WTC11 (cell line): ENCODE measurements at regions not wholly inside any gene's neighbourhood (a gene's known extent, or its start where the extent isn't known, plus 50 kb on each side); places are given as distances from the start of the nearest gene placed in this dataset.

ENCODE experiments used
- ATAC-seq: fragments of 200-7000 bp; cut with Tn5 transposase; 2 replicates; pipeline ENCODE4 v1.10.0; 2021; ENCODE audit warnings: mild to moderate bottlenecking, moderate library complexity
- CTCF ChIA-PET: fragments of 300-600 bp; sonication (Branson Sonifier 250); formaldehyde crosslinking; loops from one replicate; lab custom pipeline; 2021; ENCODE audit warnings: antibody characterized with exemption; lab: Charles Lee
- POLR2A ChIA-PET: fragments of 350-600 bp; sonication (Branson Sonifier 250); formaldehyde crosslinking; loops from one replicate; lab custom pipeline; 2021; ENCODE audit warnings: antibody characterized with exemption; lab: Charles Lee
- DNase-seq: peaks from one replicate; pipeline ENCODE4 v3.0.0; 2021; ENCODE audit warnings: low spot score
- H3K27ac Mint-ChIP-seq: 2 replicates; pipeline ENCODE4 v1.8.0; 2021; ENCODE audit warnings: mixed read lengths
- H3K27me3 Mint-ChIP-seq: 2 replicates; pipeline ENCODE4 v1.8.0; 2021; ENCODE audit warnings: low read depth, mild to moderate bottlenecking, moderate library complexity, mixed read lengths
- H3K36me3 Mint-ChIP-seq: 2 replicates; pipeline ENCODE4 v1.8.0; 2021; ENCODE audit warnings: mixed read lengths
- H3K4me1 Mint-ChIP-seq: 2 replicates; pipeline ENCODE4 v1.8.0; 2022; ENCODE audit warnings: mixed read lengths
- H3K4me3 Mint-ChIP-seq: 2 replicates; pipeline ENCODE4 v1.8.0; 2021; ENCODE audit warnings: mild to moderate bottlenecking, moderate library complexity, mixed read lengths
- H3K9me3 Mint-ChIP-seq: 2 replicates; pipeline ENCODE4 v1.8.0; 2021; ENCODE audit warnings: mixed read lengths
- ESRRA ChIP-seq: sonication (generic); formaldehyde crosslinking; IDR thresholded peaks from 2 replicates; pipeline ENCODE4 v1.8.1; 2022; ENCODE audit warnings: mild to moderate bottlenecking, missing genetic modification reagents, borderline replicate concordance
- IRF2 ChIP-seq: sonication (generic); formaldehyde crosslinking; IDR thresholded peaks from 2 replicates; pipeline ENCODE4 v1.8.0; 2022; ENCODE audit warnings: low read depth, missing genetic modification reagents, borderline replicate concordance
- NFYB ChIP-seq: sonication (generic); formaldehyde crosslinking; conservative IDR thresholded peaks from 2 replicates; pipeline ENCODE4 v1.8.0; 2022; ENCODE audit warnings: low read depth, missing genetic modification reagents
- SOX15 ChIP-seq: fragments of 250-450 bp; sonication (Bioruptor Pico); IDR thresholded peaks from 2 replicates; pipeline ENCODE4 v1.9.0; 2021; ENCODE audit warnings: mild to moderate bottlenecking
- TEAD4 ChIP-seq: sonication (generic); formaldehyde crosslinking; IDR thresholded peaks from 2 replicates; pipeline ENCODE4 v1.8.0; 2022; ENCODE audit warnings: mild to moderate bottlenecking, missing genetic modification reagents
- ZBTB21 ChIP-seq: sonication (generic); formaldehyde crosslinking; IDR thresholded peaks from 2 replicates; pipeline ENCODE4 v1.8.1; 2023; ENCODE audit warnings: mild to moderate bottlenecking, missing genetic modification reagents, borderline replicate concordance
- ZNF138 ChIP-seq: sonication (generic); formaldehyde crosslinking; conservative IDR thresholded peaks from 2 replicates; pipeline ENCODE4 v1.8.1; 2022; ENCODE audit warnings: mild to moderate bottlenecking, moderate library complexity, missing genetic modification reagents
- ZNF317 ChIP-seq: sonication (generic); formaldehyde crosslinking; IDR thresholded peaks from 2 replicates; pipeline ENCODE4 v1.8.1; 2023; ENCODE audit warnings: low read depth, mild to moderate bottlenecking, moderate library complexity, missing genetic modification reagents, borderline replicate concordance
- ZNF423 ChIP-seq: fragments of 250-450 bp; sonication (Bioruptor Pico); IDR thresholded peaks from 2 replicates; pipeline ENCODE4 v2.1.2; 2022; ENCODE audit warnings: mild to moderate bottlenecking, moderate library complexity
- TF ChIP-seq, protein P1 (sequence below): sonication (generic); formaldehyde crosslinking; conservative IDR thresholded peaks from 2 replicates; pipeline ENCODE4 v1.8.1; 2023; ENCODE audit warnings: mild to moderate bottlenecking, low read depth, missing genetic modification reagents, moderate library complexity
- TF ChIP-seq, protein P2 (sequence below): sonication (generic); formaldehyde crosslinking; IDR thresholded peaks from 2 replicates; pipeline ENCODE4 v1.8.1; 2022; ENCODE audit warnings: mild to moderate bottlenecking, missing genetic modification reagents, moderate library complexity, borderline replicate concordance
- TF ChIP-seq, protein P3 (sequence below): sonication (generic); formaldehyde crosslinking; IDR thresholded peaks from 2 replicates; pipeline ENCODE4 v1.8.0; 2022; ENCODE audit warnings: mild to moderate bottlenecking, missing genetic modification reagents
- TF ChIP-seq, protein P4 (sequence below): sonication (generic); formaldehyde crosslinking; conservative IDR thresholded peaks from 2 replicates; pipeline ENCODE4 v1.8.1; 2022; ENCODE audit warnings: mild to moderate bottlenecking, missing genetic modification reagents
- TF ChIP-seq, protein P5 (sequence below): sonication (generic); formaldehyde crosslinking; IDR thresholded peaks from 2 replicates; pipeline ENCODE4 v1.8.1; 2022; ENCODE audit warnings: missing genetic modification reagents, borderline replicate concordance
- TF ChIP-seq, protein P6 (sequence below): fragments of 250-450 bp; sonication (Bioruptor Pico); IDR thresholded peaks from 2 replicates; pipeline ENCODE4 v1.9.0; 2021; ENCODE audit warnings: mild to moderate bottlenecking

DNA sequence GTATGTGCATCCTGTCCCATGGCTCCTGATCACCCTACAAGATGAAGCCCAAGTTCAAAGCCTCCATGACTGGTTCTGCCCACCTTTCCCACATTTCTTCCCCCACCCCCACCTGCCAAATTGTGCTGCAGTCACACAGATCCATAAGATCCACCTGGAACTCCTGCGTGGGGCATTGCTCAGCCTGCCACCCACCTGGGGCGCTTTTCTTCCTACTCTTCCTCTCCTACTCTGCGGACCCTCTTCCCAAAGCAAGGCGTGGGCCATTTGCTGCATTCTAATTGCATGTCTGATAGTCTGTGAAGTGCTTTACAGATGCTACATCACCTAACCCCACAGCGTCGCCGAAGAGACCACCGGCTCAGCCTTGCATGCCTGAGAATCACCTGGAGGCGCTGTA, 402.4 kb upstream of the ID2 start (continued):
- TF ChIP-seq, protein P1, sequence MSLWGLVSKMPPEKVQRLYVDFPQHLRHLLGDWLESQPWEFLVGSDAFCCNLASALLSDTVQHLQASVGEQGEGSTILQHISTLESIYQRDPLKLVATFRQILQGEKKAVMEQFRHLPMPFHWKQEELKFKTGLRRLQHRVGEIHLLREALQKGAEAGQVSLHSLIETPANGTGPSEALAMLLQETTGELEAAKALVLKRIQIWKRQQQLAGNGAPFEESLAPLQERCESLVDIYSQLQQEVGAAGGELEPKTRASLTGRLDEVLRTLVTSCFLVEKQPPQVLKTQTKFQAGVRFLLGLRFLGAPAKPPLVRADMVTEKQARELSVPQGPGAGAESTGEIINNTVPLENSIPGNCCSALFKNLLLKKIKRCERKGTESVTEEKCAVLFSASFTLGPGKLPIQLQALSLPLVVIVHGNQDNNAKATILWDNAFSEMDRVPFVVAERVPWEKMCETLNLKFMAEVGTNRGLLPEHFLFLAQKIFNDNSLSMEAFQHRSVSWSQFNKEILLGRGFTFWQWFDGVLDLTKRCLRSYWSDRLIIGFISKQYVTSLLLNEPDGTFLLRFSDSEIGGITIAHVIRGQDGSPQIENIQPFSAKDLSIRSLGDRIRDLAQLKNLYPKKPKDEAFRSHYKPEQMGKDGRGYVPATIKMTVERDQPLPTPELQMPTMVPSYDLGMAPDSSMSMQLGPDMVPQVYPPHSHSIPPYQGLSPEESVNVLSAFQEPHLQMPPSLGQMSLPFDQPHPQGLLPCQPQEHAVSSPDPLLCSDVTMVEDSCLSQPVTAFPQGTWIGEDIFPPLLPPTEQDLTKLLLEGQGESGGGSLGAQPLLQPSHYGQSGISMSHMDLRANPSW (CRISPR knock-in tag) = no peak
- TF ChIP-seq ZNF317 (no peak), SOX15 (CRISPR knock-in tag) (no peak), ESRRA (no peak), ZNF138 (CRISPR knock-in tag) (no peak), IRF2 (no peak), TEAD4 (no peak)
- TF ChIP-seq, protein P2, sequence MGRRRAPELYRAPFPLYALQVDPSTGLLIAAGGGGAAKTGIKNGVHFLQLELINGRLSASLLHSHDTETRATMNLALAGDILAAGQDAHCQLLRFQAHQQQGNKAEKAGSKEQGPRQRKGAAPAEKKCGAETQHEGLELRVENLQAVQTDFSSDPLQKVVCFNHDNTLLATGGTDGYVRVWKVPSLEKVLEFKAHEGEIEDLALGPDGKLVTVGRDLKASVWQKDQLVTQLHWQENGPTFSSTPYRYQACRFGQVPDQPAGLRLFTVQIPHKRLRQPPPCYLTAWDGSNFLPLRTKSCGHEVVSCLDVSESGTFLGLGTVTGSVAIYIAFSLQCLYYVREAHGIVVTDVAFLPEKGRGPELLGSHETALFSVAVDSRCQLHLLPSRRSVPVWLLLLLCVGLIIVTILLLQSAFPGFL = no peak

DNA sequence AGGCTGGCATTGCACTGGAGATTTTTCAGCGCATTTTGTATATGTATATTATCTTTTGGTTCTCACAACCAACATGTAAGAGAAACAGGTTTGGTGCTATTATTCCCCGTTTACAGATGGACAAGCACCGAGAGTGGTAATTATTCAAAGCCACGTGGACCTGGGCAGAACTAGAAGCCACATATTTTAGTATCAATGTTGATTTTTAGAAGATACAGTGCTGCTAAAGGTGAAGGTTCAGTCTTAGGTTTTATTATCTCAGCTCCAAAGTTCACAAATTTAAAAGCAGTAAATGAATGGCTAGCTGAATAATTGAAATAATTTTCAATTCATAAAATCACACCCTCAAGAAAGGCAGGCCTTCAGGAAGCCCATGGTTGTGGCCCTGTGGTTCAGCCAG, 400.6 kb upstream of the ID2 start:
- TF ChIP-seq NFYB (CRISPR knock-in tag) (no peak), ZBTB21 (no peak), ZNF423 (CRISPR knock-in tag) (no peak)
- TF ChIP-seq, protein P3, sequence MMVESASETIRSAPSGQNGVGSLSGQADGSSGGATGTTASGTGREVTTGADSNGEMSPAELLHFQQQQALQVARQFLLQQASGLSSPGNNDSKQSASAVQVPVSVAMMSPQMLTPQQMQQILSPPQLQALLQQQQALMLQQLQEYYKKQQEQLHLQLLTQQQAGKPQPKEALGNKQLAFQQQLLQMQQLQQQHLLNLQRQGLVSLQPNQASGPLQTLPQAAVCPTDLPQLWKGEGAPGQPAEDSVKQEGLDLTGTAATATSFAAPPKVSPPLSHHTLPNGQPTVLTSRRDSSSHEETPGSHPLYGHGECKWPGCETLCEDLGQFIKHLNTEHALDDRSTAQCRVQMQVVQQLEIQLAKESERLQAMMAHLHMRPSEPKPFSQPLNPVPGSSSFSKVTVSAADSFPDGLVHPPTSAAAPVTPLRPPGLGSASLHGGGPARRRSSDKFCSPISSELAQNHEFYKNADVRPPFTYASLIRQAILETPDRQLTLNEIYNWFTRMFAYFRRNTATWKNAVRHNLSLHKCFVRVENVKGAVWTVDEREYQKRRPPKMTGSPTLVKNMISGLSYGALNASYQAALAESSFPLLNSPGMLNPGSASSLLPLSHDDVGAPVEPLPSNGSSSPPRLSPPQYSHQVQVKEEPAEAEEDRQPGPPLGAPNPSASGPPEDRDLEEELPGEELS (CRISPR knock-in tag) = no peak
- TF ChIP-seq, protein P4, sequence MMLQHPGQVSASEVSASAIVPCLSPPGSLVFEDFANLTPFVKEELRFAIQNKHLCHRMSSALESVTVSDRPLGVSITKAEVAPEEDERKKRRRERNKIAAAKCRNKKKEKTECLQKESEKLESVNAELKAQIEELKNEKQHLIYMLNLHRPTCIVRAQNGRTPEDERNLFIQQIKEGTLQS (CRISPR knock-in tag) = no peak
- TF ChIP-seq, protein P5, sequence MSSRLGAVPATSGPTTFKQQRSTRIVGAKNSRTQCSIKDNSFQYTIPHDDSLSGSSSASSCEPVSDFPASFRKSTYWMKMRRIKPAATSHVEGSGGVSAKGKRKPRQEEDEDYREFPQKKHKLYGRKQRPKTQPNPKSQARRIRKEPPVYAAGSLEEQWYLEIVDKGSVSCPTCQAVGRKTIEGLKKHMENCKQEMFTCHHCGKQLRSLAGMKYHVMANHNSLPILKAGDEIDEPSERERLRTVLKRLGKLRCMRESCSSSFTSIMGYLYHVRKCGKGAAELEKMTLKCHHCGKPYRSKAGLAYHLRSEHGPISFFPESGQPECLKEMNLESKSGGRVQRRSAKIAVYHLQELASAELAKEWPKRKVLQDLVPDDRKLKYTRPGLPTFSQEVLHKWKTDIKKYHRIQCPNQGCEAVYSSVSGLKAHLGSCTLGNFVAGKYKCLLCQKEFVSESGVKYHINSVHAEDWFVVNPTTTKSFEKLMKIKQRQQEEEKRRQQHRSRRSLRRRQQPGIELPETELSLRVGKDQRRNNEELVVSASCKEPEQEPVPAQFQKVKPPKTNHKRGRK (CRISPR knock-in tag) = no peak
- TF ChIP-seq, protein P6, sequence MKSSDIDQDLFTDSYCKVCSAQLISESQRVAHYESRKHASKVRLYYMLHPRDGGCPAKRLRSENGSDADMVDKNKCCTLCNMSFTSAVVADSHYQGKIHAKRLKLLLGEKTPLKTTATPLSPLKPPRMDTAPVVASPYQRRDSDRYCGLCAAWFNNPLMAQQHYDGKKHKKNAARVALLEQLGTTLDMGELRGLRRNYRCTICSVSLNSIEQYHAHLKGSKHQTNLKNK (CRISPR knock-in tag) = no peak
- DNase-seq = no peak
- Mint-ChIP-seq H3K27me3 (no peaks in the 10 kb centered on the region; the same call in 1 of the 2 replicates), H3K4me1 (peaks cover 21% of the 10 kb centered on the region), H3K9me3 (no peaks in the 10 kb centered on the region), H3K4me3 (no peak overlapping the region), H3K36me3 (no peaks in the 10 kb centered on the region), H3K27ac (no peak overlapping the region)
- no peak for ATAC-seq
- CTCF ChIA-PET = no interaction called here
- POLR2A ChIA-PET = no interaction called here
